Frontal cortex (tissue), 3 donors: ENCODE measurements at regions not wholly inside any gene's neighbourhood (a gene's known extent, or its start where the extent isn't known, plus 50 kb on each side); places are given as distances from the start of the nearest gene placed in this dataset.

Experiments
- DNase-seq, 2 donors: peaks; one replicate each; pipeline ENCODE4 v3.0.0; 2012; ENCODE audit warnings: low spot score in 2 of 2
- FAIRE-seq: peaks from 2 replicates; lab custom pipeline; 2012; peaks lifted over from hg19 to GRCh38; lab: Jason Lieb, UNC
- donor health status: control.
- donor health status: control.
- donor health status: control.

DNA sequence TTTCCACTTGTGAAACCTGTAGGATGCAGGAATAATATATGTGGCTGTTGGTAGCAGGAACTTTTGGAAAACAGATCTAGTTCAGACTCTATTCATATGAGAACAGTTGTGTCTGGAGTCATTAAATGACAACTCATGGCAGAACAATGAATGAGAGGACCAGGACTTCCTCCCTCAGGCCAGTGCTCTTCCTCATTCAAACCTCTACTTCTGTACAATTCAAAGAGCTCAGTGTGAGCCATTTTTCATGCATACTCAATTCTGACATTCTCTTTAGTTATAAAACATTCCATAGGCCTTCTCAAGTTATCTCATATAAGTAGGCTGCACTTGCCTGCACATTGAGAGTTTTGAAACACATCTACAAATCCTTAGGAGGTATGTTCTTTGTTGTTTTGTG is 1526.6 kb upstream of the FLRT2 start:
- FAIRE-seq (no peak), DNase-seq (no peak)

DNA sequence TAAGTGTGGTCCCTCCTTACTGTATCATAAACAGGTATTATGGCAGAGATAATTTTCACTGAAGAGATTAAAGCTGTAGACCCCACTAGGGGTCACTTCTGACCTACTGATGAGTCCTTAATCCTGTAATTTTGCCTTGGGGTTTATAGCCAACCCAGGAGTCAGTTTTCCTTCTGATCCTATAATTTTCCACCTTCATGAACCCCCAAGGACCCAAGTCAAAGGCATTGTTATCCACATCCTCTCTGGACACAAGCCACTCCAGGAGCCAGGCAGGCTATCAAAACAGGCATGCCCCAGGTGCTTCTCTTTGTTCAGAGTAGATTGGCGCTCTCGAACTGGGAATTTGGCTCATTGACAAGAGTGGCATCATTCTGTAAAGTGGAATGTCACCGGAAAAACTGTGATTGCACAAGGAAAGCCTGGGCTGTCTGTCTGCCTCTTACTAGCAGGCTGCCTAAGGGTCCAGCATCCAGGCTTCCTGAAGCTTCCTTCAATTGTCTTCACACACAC is 1523.2 kb upstream of the FLRT2 start:
- FAIRE-seq: no peak
- no peak for DNase-seq

GRCh38 chr14:84013424-84013823 is 1516.5 kb upstream of the FLRT2 start:
- FAIRE-seq: peak; percentile 62
- no peak for DNase-seq

DNA sequence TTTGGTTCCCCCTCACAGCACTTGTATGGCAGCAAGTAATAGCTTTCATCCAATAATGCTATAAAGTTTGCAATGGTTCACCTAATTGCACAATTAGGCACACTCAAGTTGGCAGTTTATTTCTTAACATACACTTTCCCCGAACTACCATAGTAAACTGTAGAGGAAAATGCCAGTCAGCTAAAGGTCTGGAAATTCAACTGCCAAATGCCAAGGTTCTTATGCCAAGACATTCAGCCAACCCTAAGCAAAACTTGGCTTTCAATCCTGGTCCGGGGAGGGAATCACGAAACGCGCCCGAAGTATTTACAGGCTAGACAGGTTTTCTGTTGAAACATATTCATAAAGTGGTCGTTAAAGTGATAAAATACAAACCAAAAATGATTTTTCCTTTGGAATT is 1512.4 kb upstream of the FLRT2 start:
- FAIRE-seq: no peak
- no peak for DNase-seq

DNA sequence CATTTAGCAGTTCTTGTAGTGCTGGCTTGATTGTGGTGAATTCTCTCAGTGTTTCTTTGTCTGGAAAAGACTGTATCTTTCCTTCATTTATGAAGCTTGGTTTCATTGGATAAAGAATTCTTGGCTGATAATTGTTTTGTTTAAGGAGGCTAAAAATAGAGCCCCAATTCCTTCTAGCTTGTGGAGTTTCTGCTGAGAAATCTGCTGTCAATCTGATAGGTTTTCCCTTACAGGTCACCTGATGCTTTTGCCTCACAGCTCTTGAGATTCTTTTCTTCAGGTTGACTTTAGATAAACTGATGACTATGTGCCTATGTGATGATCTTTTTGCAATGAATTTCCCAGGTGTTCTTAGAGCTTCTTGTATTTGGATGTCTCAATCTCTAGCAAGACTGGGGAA is 1508.5 kb upstream of the FLRT2 start:
- no peak for FAIRE-seq
- DNase-seq: no peak

DNA sequence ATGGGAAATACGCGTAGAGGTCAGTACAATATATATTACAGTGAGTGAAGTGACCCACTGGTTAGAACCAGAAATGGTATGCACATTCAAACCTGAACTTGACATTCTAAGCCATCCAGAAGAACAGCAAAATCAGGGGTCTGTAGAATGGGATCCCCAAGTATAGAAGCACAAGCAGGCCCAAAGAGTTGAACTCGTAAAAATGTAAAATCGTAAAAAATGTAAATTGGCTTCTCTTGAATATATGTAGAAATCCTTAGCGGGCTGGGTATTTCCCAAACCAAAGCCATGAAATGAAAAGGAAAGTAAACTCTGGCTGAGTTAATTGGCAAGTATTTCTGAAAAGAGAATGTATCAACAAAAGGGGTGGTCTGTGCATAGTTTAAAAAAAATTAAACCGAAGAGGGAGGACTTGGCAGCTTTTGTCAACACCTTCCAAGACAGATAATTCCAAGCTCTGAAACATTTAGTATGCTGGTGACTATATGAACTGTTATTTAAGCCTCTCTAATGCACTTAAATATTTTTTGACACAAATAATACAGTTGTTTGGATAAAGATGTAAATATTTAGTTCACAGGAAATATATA is 1505.6 kb upstream of the FLRT2 start:
- FAIRE-seq (no peak), DNase-seq (no peak)

DNA sequence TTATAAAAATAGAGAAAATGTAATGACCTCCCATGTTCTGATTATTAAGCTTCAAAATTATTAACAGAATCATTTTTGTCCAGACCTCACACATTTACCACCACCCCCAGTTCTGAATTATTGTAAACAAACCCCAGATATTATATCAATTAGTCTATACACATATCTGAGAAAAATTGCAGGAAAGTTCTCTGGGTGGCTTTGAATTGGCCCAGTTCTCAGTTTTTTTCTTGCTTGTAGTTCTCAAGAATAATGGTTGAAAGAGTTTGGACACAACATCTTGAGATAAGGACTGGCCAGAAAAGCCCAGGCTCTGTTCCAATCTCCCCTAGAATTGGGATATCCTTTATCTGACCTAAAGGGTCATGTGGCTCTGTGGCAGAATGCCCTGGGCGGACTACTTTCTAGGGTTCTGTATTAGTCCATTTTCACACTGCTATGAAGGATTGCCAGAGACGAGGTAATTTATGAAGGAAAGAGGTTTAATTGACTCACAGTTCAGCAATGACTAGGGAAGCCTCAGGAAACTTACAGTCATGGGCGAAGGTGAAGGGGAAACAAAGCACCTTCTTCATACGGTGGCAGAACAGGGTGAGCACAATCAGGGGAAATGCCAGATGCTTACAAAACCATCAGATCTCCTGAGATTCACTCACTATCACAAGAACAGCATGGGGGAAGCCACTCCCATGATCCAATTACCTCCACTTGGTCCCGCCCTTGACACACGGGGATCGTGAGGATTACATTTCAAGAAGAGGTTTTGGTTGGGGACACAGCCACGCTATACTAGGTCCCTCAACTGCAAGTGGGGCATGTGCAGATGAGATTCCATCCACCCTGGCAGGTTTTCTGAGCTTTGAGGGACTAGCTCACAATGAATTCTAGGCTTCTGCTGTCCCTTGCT is 1504.6 kb upstream of the FLRT2 start:
- DNase-seq (no peak), FAIRE-seq (no peak)

GRCh38 chr14:84027351-84027750 is 1502.6 kb upstream of the FLRT2 start:
- no peak for DNase-seq
- no peak for FAIRE-seq

GRCh38 chr14:84028080-84028604 is 1501.8 kb upstream of the FLRT2 start:
- FAIRE-seq (no peak), DNase-seq (no peak)

DNA sequence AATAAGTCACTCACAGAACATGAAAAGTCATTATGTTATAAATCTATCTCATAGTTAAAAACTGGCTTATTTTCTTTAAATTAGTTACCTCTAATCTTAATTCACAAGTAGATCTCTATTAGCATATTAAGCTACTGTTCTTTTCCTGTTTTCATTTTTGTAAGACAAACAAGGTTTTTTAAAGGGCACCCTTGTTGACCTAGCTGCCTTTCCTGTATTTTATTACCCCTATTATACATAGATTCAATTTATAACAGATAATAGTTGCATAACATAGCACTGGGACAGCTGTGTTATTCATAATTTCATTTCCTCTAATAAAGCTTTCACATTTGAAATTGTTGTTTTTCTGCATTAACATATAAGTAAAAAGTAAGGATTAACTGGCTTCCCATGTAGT is 1500.7 kb upstream of the FLRT2 start:
- DNase-seq: no peak
- FAIRE-seq: no peak

- no peak for FAIRE-seq
- DNase-seq: no peak
These were observed 1500.2 kb upstream of the FLRT2 start for GRCh38 chr14:84029720-84030119.

- no peak for FAIRE-seq
- DNase-seq: no peak
These were observed 1493.1 kb upstream of the FLRT2 start for GRCh38 chr14:84036840-84037239.

- FAIRE-seq (no peak), DNase-seq (no peak)
These were observed 1492.4 kb upstream of the FLRT2 start for GRCh38 chr14:84037593-84037992.

DNA sequence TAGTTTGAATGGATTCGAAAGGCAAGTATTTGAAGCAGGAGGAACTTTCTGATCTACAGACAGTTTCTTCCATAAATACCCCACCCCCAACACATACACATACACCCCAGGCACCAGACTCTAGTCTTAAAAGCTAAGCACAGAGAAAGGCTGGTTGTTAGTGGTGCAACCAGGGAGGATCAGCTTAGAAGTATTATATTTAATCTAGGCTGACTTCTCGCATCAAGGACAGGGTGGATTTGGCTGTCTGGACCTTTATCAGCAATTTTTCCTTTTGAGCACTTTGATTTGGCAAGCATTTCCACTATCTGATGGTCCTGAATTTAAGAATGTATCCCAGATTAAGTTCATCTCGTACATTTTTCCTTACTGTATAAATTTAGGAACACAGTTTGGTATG is 1489.8 kb upstream of the FLRT2 start:
- DNase-seq (no peak), FAIRE-seq (no peak)

GRCh38 chr14:84041421-84041820 is 1488.5 kb upstream of the FLRT2 start:
- FAIRE-seq: no peak
- DNase-seq: no peak

DNA sequence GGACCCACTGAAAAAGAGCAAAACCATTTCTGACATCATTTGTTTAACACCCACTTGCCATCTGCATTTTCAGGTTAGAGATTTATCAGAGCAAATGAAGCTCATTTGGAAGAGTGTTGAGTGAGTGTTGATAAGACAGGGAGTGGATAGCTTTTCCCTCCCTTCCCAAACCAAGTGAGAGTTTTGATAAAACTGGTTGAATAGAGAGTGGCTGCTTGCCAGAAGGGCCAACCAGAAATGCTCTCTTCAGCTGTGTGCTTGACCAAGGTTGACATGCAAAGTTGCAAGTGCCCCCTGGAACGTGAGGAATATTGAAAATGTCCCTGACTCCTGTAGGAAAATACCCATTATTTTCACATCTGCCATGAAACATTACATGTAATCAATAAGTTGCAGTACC is 1487.0 kb upstream of the FLRT2 start:
- FAIRE-seq (no peak), DNase-seq (no peak)

DNA sequence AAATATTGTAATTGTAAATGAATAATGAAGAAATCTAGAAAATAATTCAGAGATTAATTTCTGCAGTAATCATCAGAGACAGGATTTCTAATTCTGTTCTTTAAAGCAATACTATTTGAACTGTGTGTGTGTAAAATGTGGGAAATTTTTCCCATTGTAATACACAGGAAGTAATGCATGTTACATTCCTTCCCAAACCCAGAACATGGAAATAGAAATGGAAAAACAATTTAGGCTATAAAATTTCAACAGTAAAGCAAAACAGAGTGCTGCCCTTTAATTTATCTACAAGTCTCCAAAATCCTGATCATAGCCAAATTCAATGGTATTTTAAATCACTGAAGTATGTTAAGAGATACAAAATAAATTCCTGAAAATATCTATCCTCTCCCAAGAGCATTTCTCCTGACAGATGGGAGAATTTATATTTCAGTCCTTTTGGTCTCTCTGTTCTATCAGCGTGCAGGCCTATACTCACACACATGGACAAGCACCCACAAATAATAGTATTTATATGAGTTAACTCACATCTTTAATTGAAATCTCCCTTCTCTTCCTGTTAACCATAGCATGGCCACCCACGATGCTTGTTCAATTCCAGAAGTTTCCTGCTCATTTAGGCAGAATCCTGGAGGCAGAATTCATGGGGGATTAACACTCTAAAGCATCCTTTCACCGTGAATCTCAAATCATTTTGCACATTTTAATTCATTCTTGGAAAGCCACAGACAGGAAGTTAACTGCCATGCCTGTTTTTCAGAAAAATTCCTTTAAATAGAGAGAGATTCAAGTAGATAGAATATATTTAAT is 1465.4 kb upstream of the FLRT2 start:
- no peak for FAIRE-seq

GRCh38 chr14:84065811-84066210 is 1464.1 kb upstream of the FLRT2 start:
- no peak for FAIRE-seq
- DNase-seq: no peak

More for the DNA sequence above, 1465.4 kb upstream of the FLRT2 start:
- DNase-seq: no peak

DNA sequence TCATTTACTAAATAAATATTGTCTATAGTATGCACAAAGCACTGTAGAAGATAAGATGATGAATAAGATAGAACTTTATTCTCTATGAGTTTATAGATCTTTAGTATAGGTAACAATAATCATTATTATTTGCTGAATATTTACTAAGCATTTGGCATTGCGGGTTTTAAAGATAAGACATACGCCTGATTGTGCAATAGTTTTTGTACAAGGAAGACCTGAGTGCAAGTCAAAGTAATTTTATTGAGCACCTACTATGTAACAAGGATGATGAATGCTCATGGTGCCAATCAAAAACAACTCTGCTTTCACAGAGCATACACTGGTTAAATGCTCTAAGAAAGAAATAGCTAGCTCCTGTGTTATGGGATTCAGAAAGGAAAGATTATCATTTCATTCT is 1461.7 kb upstream of the FLRT2 start:
- DNase-seq: no peak

DNA sequence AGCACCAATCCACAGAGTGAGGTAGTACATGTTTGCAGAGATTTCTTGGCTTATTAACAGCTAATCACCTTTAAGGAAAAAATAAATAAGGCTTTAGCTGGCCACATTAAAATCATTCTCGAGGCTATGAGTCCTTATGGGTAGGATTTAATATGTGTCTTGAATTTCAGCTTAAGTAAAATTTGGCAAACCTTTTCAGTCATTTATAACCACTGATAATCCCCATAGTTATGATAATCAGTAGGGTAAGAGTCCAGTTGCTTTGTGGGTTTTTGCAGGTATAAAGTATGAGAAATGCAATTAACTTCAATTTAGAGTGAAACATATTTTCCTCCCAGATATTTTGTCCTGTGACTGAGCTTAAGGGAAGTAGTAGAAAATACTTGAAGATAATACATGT is 1458.9 kb upstream of the FLRT2 start:
- DNase-seq (no peak), FAIRE-seq (no peak)

More for the DNA sequence above, 1461.7 kb upstream of the FLRT2 start:
- no peak for FAIRE-seq
